ENCODE measurements at regions not wholly inside any gene's neighbourhood (a gene's known extent, or its start where the extent isn't known, plus 50 kb on each side); places are given as distances from the start of the nearest gene placed in this dataset.

DNA sequence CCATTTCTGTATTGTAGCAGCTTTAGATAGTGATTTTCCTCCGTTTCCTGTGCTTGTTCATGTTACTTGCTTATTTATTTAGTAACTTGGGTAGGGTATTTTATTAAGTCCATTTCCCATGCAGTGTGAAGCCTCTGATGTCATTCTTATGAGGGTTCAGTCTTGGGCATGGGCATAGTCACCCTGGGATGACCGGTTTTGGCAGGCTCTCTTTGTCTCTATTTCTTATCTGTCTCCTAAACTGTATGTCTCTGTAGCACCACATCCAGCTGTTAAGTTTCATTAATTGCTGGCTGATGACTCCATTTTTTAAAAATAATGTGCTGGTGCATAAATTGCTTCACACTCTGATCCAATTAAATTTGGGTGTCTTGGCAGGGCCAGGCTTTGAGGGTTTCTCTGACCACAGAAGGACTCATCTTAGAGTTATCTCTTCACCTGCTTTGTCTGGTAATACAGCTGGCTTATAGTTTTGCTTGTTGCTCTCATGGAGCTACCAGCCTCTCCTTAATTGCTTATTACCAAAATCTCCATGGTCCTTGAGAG, 173.3 kb upstream of the VLDLR start:
- DNase-seq (ENCODE audit: low read depth in 2 of 2), result no peak

DNA sequence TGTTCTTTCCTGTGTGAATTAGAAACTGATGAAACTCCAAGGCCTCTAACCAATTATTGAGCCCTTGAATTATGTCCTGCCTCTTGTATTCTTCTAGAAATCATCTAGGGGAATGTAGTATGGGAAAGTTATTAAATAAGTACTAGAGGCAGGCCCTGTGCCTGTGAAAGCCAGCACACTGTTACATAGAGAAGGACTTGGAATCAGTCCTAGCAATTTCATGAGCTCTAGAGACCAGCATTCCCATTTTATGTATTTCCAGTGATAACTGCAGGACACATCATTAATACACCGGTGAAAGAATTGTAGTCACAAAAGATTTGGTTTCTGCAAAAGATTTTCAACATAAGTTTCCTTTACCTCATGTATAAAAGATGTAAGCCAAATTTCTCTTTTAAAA, 168.5 kb upstream of the VLDLR start:
- no peak for DNase-seq (ENCODE audit: low read depth in 2 of 2)

- no peak for DNase-seq (ENCODE audit: low read depth in 2 of 2)
These were observed 167.9 kb upstream of the VLDLR start for GRCh38 chr9:2453701-2454100.

DNA sequence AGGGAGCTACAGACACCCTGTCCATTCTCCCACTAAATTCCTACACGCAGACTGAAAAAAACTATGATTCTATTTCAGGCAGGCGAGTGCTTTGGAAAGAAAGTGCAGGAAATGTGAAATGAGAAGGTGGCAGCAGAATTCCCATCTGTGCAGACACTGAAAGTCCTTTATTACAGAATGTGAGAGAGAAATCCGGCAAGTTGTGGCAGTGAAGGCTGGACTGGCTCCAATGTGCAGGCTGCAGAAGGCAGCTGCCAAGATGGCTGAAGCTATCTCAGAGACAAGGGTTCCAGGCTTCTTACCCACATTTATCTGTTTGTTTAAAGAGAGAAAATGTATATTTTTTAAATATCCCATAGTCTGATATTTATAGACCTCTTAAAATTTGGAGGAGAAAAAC, 161.8 kb upstream of the VLDLR start:
- DNase-seq (ENCODE audit: low read depth in 2 of 2), result no peak

- no peak for DNase-seq (ENCODE audit: low read depth in 2 of 2)
These were observed 159.7 kb upstream of the VLDLR start for GRCh38 chr9:2461892-2462291.

DNA sequence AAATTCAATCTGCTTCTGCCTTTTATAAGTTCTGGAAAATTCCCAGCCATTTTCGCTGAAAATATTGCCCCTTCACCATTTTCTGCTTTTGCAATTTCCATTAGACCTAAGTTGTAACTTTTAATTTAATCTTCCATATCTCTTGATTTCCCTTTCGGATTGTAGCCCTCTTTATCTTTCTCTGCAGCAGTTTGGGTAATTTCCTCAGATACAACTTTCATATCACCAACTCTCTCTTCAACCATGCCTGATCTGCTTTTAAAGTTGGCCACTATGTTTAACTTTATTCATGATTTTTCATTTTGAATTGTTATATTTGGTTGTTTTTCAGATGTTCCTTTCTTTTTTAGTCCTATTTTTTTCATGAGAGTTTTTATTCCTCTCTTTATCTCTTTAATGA, 157.0 kb upstream of the VLDLR start:
- no peak for DNase-seq (ENCODE audit: low read depth in 2 of 2)

DNA sequence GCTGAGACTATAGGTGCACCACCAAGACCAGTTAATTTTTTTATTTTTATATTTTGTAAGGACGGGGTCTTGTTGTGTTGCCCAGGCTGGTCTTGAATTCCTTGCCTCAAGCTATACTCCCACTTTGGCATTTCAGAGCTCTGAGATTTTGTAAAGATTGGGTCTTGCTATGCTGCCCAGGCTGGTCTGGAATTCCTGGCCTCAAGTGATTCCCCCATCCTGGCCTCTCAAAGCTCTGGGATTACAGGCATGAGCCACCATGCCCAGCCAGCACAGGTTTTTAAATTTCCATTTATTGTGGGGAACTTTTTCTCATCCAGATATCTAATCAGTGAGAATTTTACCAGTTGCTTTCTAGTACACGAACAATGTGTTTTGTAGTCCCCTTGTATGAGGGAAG, 156.1 kb upstream of the VLDLR start:
- DNase-seq (ENCODE audit: low read depth in 2 of 2), result no peak

GRCh38 chr9:2465921-2466460, 155.6 kb upstream of the VLDLR start:
- no peak for DNase-seq (ENCODE audit: low read depth in 2 of 2)

DNA sequence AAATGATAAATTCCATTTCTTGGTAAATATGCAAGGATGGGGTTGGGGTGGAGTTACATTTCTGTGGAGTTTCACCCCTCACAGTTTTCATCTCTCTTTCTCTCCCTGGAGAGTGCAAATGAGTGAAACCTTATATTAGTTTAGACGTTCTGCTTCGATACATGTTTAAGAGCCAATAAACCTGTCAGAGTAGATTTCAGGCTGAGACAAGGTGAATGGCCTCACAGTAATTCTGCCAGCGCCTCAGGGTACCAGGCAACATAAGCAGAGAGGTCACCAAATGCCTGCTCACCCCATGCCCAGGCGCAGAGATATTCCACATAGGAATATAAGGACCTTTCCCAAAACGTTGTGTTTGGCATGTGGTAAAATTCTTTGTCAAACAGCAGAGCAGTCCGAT, 154.9 kb upstream of the VLDLR start:
- no peak for DNase-seq (ENCODE audit: low read depth in 2 of 2)

DNA sequence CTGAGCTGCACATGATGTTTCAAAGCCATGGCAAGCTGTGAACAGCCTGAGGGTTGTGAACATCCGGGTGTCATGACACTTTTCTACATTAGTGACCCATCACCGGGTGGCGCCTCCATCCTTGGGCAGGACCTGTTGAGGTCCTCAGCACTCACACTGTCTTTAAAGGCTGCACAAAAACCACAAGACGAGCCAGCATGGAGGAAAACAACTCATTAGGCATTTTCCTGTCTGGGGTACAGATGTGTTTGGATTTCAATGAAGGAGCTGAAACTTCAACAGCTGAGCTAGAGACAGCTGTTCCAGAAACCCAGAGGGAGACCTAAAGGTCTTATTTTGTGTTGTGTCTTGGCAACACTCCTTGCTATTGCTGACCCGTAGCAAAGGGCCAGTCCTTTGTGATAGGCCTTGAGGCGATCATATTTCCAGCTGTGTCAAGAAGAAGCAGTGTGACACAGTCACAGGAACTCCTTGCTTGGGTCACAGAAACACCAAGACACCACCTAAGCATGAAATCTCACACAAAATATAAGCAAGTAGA, 151.8 kb upstream of the VLDLR start:
- no peak for DNase-seq (ENCODE audit: low read depth in 2 of 2)

GRCh38 chr9:2473681-2474080, 147.9 kb upstream of the VLDLR start:
- DNase-seq (ENCODE audit: low read depth in 2 of 2), result no peak

DNA sequence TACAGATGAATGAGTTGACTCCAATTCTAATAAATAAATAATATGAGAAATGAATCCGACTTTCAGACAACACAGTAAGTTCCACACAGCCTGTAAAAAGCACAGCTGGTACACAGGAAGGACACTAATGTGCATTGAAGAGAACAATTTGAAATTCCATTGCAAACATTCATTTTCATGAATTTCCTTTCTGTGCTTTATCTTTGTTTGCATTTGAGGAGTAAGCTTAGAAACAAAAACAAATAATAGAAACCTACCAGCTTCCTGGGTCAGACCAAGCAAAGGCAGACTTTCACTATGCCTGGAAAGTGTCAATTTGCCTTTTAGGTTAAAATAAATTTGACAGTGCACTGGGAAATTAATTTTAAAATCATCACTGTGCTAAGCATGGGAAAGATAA, 143.8 kb upstream of the VLDLR start:
- no peak for DNase-seq (ENCODE audit: low read depth in 2 of 2)

- DNase-seq (ENCODE audit: low read depth in 2 of 2), result no peak
These were observed 143.2 kb upstream of the VLDLR start for GRCh38 chr9:2478421-2478820.

DNA sequence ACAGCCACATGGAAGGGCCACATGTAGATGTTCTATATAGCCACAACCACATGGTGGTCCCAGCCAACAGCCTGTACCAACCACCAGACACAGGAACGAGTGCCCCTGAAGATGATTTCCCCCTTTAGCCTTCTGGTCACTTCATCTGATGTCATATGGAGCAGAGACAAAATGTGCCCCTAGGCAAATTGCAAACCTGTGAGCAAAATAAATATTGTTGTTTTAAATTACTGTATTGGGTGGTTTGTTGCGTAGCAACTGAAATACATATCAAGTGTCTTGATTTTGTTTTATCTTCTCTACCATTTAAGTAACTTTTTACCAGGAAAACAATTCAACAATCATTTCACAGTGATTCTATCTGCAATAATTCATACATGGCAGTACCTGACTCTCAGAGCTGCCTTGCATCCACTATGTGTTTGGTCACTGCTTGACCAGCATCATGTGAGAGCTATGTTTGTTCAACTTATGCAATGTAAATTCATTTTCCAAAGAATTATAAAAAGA, 142.5 kb upstream of the VLDLR start:
- DNase-seq (ENCODE audit: low read depth in 2 of 2), result no peak

DNA sequence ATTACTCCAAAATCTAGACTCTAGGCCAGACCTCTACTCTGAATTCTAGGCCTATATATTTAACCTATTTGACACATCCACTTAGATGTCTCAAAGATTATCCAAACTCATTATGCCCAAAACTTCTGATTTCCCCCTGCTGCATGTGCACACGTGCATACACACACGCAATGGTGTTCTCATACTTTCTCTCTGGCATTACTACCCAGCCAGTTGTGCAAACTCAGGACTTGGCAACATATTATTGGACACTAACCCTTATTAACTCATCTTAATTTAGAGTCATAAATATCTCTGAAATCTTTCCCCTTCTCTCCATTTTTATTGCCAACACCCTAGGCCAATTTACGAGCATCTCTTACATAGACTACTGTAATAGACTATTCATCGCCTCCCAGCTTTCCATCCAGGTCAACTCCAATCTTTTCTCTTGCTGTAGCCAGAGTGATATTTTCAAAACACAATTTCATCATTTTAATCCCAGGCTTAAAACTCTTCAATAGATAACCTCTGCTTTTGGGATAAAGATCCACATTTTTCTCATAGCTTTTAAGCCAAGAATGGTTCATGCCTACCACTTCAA, 141.2 kb upstream of the VLDLR start:
- no peak for DNase-seq (ENCODE audit: low read depth in 2 of 2)

GRCh38 chr9:2481216-2481615, 140.4 kb upstream of the VLDLR start:
- DNase-seq (ENCODE audit: low read depth in 2 of 2), result no peak

- no peak for DNase-seq (ENCODE audit: low read depth in 2 of 2)
These were observed 134.6 kb upstream of the VLDLR start for GRCh38 chr9:2486988-2487387.

- DNase-seq (ENCODE audit: low read depth in 2 of 2), result no peak
These were observed 131.7 kb upstream of the VLDLR start for GRCh38 chr9:2489838-2490314.

DNA sequence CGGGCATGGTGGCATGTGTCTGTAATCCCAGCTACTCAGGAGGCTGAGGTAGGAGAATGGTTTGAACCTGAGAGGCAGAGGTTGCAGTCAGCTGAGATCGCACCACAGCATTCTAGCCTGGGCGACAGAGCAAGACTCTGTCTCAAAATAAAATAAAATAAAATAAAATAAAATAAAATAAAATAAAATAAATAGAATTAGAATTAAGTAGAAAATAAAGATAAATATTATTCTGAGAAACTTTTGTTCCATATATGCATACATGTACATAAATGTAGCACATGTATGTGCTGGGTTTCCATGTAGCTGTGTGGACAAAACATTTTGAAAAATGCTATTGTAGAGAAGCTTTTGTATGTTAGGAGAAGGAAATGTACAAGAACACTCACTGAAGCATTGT, 129.4 kb upstream of the VLDLR start:
- DNase-seq (ENCODE audit: low read depth in 2 of 2), result no peak

GRCh38 chr9:2493109-2493508, 128.5 kb upstream of the VLDLR start:
- no peak for DNase-seq (ENCODE audit: low read depth in 2 of 2)

DNA sequence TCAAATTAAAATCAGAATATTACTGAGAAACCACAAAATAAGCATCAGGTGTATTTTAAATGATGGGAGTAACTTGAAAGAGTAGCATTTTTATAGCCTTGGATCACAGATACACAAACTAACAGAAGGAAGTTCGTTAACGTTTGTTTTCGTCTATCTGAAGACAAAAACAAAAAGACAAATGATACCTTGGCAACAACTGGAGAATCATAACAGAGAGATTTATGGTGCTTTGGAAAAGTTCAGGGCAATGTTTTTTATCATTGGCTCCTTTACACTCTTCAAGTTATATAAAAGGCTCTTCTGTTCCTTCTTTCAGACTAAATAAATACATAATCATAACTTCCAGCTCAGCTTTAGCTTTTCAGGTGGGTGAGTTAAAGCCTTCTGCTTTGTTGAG, 128.1 kb upstream of the VLDLR start:
- no peak for DNase-seq (ENCODE audit: low read depth in 2 of 2)

GRCh38 chr9:2494562-2494961, 127.0 kb upstream of the VLDLR start:
- no peak for DNase-seq (ENCODE audit: low read depth in 2 of 2)

DNA sequence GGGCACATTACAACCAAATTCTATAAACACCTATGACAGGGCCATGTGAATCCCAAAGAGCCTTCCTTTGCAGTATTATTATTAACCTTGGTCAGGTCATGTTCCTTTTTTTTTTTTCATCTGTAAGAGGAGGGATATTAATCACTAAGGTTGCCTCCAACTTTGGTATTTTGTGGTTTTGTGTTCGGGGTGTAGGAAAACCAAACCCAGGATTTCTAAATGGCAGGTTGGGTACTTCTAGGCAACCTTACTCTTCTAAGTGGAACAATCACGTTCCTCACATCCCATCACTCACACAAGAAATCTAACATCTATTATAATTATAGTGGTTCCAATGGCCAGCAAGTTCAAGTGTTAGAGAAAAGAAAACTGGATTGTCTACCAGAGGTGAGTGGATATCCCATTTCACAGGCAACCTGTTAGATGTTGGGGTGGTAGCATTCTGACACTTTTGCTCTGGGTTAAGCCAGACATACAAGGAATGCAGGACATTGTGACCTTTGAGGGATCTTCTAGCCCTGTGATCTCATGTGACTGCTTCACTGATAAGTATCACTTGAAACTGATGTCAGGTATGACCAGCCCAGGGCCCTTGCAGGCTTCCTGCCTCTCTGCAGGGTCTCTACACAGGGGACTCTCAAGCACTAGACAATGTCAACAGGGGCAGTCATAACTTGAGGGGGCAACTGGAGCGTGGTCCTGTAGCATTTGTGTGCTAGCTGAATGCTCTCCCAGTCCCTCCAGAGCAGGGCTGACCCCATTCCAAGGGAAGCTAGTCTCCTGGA, 126.2 kb upstream of the VLDLR start:
- DNase-seq (ENCODE audit: low read depth in 2 of 2), result no peak

All from stimulated activated CD8-positive, alpha-beta memory T cell treated with anti-CD3 and anti-CD28 coated beads, Interleukin-15, amount 100 ng/mL, for 48 hours (primary cell).